ENCODE measurements at regions not wholly inside any gene's neighbourhood (a gene's known extent, or its start where the extent isn't known, plus 50 kb on each side); places are given as distances from the start of the nearest gene placed in this dataset.
"Not testable (repeated sequence)": the region's sequence is repeated elsewhere in the genome, so short reads cannot be mapped to it uniquely, and the experiment has no call there.

DNA sequence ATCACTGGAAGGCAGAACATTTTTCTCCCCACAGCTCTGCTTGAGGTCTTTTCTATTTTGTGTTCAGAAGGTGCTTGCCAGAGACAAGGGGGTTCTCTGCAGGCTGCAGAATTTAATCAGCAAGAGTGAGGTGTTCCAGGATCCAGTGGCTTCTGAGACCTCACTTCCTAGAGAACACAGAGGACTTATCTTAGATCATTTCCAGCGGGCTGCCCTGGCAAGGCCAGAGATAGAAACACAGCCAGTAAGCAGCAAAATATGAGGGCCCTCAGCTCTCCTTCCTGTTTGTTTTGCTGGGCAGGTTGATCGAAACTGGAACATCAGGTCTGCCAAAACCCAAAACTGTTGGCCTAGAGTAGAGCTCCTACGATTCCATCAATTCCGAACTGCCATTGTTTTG, 187.3 kb downstream of the DIRAS2 start:
- no peak for FAIRE-seq

DNA sequence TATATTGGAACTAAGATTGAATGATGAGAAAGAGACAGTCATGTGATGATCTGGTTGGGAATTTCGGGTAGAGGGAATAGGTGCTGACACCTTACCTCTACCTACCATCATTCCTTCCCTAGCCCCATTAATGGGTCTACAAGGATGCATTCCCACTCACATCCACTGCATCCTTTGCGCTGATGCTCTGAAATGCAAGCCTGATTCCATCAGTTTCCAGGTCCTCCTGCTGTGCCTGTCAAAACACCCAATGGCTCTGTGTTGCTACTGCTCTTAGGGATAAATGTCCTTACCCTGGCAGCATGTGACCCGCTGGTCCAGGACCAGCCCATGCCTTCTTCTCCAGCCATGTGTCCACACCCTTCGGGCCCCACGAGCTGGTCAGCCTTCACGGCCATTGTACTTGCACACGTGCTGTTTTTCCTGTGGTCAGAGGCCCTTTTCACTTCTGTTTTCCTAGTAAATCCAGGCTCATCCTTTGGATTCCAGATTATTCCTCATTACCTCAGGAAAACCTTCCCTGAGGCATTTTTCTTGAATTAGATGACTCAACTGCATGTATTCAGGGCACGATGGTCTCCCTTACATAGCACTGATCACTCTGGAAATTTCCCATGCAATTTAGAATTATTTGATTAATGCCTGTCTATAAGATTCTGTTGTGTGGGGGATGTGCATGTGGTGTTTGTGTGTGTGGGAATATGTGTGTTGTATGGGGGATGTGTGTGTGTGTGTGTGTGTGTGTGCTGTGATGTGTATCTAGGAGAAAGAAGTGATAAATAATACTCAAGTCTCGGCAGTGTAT, 185.0 kb downstream of the DIRAS2 start:
- FAIRE-seq, result no peak

DNA sequence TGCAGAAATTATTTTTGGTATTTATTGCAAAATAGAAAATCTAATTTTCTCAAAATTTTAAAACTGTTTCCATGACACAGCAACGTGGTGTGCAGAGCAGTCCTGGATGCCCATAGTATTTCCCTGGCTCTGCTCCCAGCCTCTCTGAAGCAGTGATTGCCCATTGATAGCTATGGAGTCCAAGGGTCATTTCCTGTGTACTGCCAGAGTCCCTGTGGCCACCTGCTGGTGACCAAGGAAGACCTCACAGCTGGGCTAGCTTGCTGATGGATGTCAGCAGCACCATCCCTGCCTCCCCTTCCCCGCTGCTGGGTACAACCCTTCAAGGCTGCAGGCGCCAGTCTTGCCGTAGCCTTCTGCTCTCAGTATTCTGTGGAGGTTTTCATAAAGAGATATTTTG, 184.1 kb downstream of the DIRAS2 start:
- FAIRE-seq, result no peak

DNA sequence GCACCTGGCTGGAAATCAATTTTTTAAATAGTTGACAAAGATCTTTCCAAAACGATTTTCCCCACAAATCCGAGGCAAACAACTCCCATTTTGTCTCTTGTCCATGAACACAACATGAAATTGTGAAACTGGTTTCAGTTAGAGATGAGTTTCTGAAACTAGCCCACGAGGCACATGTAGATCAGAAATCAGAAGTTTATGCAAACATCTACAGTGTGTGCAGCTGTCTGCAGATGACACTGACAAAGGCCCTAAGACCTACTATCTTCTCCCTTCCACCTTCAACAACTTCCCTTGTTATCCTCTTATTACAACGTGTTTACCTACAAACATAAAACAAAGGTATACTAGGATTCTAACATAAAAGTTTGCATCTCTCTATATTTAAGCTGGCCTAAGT, 183.3 kb downstream of the DIRAS2 start:
- no peak for FAIRE-seq

DNA sequence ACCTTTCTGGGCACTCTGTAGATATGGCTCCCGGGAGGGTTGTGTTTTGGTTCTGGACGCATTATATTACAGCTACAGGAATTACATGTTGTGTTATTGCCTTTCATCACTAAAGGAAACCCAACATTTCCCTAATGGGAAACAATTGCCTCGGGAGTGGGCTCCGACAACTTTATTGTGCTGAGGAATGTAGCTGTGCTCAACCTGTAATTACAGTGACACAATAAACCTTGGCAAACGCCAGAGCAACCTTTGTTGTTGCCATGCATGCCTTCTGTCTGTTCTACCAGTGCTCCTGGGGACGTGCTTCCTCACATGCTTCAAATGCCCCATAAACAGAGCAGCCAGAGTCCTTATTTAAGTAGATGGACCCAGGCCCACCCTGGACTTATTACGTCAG, 182.4 kb downstream of the DIRAS2 start:
- no peak for FAIRE-seq

DNA sequence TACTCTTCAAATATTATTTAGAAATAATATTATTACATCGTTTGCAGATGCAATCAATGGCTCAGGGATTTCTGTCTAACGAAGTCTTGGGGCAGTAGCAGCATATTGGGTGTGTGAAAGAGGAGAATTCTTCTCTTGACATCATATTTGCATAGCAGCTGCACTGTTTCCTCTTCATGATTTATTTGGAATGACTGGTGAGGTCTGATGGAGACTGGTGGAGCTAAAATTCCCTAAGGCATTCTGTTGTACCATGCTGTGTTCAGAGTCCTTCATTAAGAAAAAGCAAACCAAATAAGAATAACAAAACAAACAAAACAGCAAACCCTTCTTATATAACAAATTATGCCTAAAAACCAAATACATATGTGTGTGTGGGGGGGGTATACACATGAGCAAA, 177.6 kb downstream of the DIRAS2 start:
- FAIRE-seq, result no peak

DNA sequence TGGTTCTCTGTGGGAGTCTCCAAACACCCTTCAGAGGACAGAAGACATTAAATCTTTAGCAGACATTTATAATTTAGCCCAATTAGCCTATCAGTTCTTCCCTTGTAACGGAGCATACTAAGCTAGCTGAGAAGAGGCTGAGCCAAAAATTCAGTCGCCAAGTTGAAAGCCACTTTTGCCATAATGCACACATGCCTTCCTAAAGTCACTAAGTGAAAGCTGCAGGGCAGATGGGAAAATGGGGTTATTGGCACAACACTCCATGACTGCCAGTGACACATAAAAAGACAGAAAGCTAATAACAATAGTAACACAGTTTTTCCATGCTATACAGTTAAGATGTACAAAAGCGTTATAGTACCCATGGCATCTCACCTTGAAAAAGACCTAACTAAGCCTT, 176.2 kb downstream of the DIRAS2 start:
- FAIRE-seq, result no peak

DNA sequence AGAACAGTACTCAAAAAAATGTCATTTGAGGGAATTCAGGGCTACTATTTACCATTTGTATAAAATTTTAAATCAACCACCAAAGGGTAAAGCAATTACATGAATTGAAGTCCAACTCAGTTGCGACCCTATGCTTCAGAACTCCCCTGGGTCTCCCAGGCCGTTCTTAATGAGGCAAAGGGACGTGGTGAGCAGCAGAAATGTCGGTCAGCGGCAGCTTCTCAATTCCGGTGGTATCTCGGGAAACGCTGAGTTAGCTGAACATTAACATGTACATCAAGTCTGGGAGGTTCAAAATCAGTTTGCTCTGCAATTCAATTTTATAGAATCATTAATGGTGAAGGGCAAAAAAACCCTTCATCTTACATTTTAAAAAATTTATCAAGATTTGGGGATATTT, 173.2 kb downstream of the DIRAS2 start:
- no peak for FAIRE-seq

DNA sequence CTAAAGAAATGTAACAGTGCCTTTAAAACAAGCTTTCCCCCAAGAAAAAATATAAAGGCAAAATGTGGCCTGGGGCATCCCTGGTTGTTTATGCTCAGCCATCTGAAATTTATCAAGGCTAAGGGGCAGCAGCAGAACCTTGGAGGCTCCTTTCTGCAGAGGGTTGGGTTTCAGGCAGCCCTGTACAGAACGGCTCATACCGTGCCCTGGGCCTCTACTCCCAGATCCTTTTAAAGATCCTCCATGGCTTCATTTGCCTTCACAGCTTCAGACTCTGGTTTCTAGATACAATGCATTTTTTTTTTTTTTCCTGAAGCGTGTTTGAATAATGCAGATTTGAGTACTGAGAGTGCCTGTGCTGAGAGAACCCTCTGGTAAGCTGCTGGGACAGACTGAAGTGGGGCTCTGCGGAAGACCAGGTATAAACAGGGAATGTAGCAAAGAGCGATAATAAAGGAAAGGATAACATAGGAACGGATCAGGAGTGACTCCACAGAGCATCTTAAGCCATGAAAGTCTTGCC, 172.7 kb downstream of the DIRAS2 start:
- FAIRE-seq, result no peak

DNA sequence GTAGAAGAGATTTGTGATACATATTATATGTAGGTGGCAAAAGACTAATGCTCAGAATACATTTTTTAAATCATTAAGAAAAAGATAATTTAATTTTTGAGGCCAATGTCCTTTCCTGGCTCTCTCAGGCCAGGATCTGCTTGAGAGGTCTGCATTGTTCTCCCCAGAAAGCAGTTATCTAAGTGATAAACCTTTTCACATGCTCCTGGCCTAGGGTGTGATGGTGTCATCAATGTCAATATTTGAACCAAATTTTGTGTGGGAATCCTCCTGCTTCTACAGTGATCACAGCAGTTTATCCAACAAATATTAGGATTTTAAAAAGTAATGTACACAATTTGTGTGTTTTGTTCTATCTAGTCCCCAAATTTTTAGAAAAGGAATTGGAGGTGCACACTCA, 166.6 kb downstream of the DIRAS2 start:
- no peak for FAIRE-seq

DNA sequence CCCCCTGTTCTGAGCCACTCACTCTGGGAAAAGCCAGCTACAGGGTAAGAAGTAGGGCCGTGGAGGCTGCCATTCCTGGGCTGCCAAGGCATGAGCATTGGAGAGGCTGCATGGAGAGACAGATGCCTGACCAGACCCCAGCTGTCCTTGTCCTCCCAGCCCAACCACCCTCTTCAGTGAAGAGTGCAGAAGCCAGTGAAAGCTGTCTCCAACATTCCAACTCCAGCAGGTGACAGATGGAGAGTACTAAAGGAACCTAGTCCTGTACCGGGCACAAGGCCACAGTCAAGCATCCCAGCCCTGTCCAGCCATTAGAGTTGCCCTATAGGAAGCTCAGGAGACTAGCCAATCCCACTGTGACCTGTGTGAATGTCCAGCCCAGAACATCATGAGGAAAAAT, 165.1 kb downstream of the DIRAS2 start:
- FAIRE-seq, result no peak

DNA sequence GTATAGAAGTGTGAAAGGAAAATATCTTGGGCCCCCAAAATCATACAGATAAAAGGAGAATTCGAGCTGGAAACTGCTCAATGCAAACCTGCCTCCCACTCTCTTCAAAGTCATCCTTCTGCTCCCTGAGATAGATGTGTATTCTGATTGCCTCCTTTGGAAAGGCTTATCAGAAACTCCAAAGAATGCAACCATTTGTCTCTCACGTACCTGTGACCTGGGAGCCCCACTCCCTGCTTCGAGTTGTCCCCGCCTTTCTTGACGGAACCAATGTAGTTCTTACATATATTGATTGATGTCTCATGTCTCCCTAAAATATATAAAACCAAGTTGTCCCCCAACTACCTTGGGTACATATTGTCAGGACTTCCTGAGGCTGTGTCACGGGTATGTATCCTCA, 163.8 kb downstream of the DIRAS2 start:
- FAIRE-seq, result no peak

DNA sequence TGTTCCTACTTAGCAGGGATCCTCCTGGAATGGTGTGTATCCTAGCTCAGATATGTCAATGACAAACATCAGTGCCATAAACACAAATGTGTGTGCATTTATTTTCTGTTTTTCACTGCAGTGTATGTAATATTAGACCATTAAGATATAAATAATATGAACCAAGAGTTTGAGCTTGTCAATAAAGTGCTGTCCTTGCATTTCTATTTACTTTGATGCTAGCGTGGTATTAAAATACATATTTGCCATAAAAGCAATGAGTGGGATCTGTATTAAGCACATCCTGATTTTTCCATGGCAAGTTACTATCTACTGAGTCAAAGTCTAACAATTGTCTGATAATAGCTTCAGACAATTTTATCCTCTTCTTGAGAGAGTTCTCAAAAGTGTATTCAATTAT, 157.6 kb downstream of the DIRAS2 start:
- FAIRE-seq, result no peak

DNA sequence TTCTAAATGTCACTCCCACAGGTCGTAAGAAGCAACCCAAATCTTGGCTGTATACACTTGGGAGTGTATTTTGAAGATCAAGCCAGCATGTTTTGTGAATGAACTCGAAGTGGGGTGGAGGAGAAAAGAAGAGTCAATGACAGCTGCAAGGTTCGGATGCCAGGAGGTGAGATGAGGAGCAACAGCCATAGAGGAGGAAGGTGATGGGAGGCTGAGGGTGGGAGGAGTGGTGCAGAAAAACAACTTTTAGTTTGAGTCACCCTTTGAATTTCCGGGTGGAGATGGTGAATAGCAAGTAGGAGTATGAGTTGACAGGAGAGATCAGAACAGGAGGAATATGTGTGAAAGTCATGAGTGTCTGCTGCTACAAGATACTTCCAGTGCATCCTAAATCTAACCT, 153.6 kb downstream of the DIRAS2 start:
- no peak for FAIRE-seq

DNA sequence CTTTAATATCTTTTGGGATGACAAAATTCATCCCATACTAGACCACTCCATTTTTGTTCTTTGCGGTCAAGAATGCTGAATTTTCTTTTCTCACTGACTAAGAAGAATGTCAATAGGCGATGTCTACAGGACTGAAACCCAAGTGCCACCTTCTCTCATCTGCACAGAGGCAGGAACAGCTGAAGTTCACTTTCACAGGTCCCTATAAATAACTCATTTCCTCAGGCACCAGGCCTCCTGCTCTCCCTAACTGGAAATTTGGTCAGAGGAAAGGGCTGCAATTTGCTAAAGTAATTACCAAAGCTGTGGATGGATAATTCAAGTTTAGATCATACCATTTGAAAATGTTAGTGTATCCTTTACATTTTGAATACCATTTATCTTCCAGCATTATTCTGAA, 142.9 kb downstream of the DIRAS2 start:
- FAIRE-seq, result no peak

DNA sequence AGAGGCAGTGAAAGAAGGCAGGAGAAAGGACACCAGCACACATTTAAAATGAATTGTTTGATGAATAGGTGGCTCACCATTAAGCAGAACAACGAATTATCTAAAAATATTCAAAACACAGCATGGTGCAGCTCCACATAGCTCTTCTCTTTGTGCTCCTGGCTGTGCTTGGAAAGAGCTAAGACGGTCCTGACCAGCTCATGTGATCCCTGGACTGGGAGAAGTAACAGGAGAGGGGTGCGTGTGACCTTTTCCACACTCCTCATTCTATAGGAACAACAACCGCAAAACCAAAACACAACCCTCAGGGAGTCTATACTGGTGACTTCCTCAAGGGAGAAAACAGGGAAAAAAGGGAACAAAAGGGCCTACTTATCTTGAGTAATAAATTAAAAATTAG, 140.5 kb downstream of the DIRAS2 start:
- FAIRE-seq, result no peak

DNA sequence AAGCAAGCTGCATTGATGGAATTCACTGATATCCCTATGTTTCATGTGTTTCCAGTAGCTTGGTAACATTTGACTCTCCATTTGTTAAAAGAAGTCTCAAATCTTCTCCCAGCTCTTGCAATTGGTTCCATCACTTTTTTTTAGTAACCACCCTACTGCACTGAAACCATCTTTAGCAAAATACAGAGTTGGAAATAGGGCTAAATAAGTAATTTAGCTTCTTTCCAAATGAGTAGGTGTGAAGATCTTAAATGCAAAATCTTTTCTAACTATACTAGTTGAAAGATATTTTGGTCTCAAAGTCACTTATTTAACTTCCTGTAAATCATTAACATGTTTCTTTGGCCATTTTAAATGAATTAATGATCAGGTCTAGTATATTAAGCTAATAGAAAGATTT, 138.1 kb downstream of the DIRAS2 start:
- no peak for FAIRE-seq

DNA sequence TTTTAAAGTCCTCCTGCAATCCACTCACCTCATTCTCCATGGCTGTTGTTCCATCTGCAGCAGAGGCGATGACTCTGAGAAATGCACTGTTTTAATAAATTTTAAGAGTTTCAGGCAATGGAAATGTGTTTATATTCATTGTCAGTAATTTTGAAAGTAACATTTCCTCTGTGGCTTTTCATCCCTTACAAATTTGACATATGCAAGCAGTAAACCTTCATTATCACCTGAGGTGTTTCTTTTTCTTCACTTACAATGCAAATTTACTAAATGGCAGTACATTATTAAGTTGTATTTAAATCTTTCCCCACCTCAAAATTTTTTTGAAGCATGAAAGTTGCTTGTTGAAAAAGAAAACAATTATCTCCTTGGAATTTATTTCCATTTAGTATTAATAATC, 136.9 kb downstream of the DIRAS2 start:
- FAIRE-seq, result no peak

DNA sequence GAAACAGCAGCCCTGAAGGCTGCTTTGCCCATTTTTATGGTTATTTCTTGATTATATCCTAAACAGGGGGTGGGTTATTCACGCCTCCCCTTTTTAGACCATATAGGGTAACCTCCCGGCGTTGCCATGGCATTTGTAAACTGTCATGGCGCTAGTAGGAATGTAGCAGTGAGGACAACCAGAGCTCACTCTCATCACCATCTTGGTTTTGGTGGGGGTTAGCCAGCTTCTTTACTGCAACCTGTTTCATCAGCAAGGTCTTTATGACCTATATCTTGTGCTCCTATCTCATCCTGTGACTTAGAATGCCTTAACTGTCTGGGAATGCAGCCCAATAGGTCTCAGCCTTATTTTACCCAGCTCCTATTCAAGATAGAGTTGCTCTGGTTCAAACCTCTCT, 136.2 kb downstream of the DIRAS2 start:
- not testable (repeated sequence) for FAIRE-seq

DNA sequence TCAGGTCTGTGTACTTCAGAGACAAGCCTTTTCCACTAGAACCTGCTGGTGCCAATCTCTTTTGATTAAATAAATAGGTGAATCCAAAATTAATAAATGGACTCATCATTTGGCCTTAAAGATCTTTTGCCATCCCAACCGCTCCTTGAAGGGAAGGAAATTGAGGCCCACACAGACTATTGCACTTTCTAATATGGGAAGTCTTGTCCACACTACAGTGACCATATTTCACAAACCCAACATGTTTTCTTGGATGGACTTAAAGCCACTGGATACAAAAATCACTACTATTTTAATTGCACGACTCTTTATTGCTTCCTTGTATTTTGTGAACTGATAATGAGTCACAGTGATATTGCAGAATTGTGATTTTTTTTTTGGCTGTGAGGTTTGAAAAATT, 135.0 kb downstream of the DIRAS2 start:
- no peak for FAIRE-seq

DNA sequence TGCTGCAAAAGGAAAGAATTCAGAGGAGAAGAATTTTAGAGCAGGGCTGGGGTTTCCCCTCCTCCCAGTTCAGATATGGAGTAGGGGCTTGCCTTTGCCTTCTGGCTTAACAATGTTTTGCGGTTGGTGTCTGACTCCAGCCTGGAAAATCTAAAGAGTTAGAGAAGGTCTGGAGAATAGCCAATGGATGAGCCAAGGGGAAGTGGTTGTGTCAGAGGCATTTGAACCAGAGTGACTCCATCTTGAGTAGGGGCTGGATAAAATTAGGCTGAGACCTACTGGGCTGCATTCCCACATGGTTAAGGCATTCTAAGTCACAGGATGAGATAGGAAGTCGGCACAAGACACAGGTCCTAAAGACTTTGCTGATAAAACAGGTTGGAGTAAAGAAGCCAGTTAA, 133.7 kb downstream of the DIRAS2 start:
- no peak for FAIRE-seq

DNA sequence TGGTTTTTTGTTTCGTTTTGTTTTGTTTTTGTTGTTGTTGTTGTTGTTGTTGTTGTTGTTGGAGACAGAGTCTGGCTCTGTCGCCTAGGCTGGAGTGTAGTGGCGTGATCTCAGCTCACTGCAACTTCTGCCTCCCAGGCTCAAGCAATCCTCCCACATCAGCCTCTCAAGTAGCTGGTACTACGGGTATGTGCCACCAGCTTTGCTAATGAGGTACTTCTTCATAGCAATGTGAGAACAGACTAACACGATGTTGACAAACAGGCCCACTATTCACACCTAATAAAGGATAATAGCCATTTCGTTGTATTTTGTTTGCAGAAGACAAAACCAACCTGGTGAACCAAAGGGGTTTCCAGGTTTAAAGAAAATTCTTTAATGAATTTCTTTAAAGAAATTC, 130.9 kb downstream of the DIRAS2 start:
- no peak for FAIRE-seq

DNA sequence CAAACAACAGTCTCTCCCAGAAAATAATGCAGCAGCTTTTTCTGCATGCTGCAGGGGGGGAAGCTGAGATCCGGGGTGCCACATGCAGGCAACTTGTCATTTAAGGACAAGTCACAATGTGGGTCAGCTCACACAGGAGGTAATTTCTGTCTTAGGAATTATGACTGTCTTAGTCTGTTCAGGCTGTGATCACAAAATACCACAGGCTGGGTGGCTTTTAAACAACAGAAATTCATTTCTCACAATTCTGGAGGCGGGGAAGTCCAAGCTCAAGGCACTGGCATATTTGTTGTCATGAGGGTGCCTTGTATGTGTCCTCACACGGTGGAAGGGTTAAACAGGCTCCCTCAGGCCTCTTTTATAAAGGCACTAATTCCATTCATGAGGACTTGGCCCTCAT, 127.7 kb downstream of the DIRAS2 start:
- FAIRE-seq, result no peak

DNA sequence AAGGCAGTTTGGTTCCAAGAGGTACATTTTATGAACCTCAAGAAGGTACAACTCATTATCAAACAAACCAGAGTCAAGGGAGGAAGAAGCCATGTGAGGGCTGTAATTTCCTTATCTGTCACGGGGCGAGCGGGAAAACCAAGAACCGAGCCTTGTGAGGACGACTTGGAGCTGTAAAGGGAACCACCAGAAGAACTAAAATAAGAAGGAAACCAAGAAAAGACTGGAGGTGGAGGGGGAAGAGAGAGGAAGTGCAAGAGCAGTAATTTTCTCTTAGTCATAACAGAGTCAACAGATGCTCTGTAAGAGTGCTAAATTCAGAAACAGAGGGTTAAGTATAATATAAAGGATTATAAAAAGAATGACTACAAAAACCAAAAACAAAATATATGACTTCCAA, 127.1 kb downstream of the DIRAS2 start:
- FAIRE-seq, result no peak

DNA sequence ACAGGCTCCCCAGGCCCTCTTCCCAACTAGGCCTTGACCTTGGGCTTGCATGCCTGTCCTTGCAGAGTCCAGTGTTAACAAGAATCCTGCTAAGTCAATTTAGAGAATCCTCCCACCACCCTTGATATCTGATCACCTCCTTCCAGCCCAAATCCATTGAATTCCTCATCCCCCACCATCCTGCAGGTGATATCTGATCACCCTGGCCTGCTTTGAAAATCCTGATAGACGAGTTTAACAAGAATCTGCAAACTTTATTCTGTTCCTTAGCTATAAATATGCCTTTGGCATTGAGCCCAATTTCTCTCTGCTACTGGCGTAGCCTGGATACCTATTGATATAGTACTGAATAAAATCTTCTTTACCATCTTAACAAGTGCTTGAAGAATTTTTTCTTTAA, 125.5 kb downstream of the DIRAS2 start:
- FAIRE-seq, result no peak
